Fibroblast of pulmonary artery (primary cell): ENCODE measurements at regions not wholly inside any gene's neighbourhood (a gene's known extent, or its start where the extent isn't known, plus 50 kb on each side); places are given as distances from the start of the nearest gene placed in this dataset.

Experiments
- DNase-seq: peaks from one replicate; pipeline ENCODE4 v3.0.0-alpha.2; 2010; ENCODE audit warnings: low read depth
- H3K4me3 ChIP-seq: replicated peaks from 2 replicates; pipeline ENCODE4 v1.5.1; 2011; ENCODE audit warnings: low read depth, mild to moderate bottlenecking, control low read depth, low read length, moderate library complexity
- TF ChIP-seq, protein P1 (sequence below): IDR thresholded peaks from 2 replicates; pipeline ENCODE4 v1.5.1; 2011; ENCODE audit warnings: mild to moderate bottlenecking, control low read depth, low read length, inconsistent platforms; ENCODE audit errors: missing control alignments

DNA sequence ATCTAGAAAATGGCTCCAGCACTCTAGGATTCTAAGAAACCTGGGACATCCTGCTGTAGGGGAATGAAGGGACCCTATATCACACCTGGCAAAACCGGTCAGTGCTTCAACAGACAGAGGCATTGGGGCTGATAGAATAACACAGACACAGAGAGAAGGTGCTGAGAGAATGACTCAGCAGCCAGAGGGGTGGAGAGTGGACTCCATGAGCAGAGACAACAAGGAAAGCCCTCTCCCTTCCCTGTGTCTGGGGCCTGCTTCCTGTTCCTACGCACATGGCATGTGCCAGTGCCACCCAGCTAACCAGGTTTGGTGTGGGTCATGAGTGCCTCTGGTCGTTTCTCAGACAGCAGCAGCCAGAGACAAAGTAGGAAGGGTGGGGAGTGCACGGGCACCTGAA lies 140.3 kb downstream of the CCT6B start:
- no peak overlapping the region for H3K4me3 ChIP-seq
- DNase-seq = no peak
- TF ChIP-seq, protein P1, sequence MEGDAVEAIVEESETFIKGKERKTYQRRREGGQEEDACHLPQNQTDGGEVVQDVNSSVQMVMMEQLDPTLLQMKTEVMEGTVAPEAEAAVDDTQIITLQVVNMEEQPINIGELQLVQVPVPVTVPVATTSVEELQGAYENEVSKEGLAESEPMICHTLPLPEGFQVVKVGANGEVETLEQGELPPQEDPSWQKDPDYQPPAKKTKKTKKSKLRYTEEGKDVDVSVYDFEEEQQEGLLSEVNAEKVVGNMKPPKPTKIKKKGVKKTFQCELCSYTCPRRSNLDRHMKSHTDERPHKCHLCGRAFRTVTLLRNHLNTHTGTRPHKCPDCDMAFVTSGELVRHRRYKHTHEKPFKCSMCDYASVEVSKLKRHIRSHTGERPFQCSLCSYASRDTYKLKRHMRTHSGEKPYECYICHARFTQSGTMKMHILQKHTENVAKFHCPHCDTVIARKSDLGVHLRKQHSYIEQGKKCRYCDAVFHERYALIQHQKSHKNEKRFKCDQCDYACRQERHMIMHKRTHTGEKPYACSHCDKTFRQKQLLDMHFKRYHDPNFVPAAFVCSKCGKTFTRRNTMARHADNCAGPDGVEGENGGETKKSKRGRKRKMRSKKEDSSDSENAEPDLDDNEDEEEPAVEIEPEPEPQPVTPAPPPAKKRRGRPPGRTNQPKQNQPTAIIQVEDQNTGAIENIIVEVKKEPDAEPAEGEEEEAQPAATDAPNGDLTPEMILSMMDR = no peak

DNA sequence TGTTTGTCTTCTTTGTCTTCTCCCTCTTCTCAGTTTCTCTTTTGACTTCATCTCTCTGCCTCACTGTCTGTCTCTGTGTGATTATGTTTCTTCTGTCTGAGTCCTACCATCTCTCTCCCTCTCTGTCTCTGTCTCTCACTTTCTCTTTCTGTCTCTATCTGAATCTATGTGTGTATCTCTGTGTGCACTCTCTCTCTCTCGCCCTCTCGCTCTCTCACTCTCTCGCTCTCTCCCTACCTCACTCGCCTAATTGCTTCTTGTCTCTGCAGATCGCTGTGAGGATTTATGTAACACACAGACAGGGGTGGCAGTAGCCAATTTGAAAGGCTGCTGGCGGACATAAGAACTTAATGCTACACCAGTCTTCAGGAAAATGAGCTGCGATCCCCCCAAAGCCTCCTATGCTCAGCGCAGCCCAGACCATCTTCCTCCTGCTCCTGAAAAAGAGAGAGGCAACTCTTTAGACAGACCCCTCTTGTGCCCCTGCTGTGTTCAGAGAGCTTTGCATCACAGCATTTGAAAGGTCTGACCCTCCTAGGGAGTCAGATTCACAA lies 140.9 kb downstream of the CCT6B start:
- no peak for DNase-seq
- TF ChIP-seq, protein P1 = no peak
- no peak overlapping the region for H3K4me3 ChIP-seq

DNA sequence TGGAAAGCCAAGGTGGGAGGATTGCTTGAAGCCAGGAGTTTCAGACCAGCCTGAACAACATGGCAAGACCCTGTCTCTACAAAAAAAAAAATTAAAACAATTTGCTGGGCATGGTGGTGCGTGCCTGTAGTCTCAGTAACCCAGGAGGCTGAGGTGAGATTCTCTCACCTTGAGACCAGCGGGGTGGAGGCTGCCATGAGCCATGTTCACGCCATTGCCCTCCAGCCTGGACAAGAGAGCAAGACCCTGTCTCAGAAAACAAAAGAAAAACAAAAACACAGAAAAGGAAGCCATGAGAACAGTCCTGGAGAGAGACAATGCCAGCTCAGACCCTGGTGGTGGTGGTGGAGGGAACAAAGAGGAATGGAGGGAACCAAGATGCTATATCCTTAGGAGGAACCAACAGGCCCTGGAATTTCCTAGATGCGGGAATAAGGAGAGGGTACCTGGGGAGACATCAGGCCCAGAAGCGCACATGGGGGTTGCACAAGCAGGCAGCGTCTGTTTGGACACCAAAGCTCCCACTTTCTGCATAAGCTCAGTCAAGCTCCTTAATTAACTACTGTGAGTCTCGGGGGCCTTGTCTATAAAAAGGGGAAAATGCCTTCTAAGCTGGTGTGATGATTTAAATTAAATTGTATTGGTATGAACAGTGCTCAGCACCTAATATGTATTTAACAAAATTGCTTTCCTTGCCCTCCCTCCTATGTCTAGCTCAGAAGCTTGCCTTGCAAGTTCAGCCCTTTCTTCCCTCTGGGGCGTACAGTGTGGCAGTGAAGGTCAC lies 143.8 kb downstream of the CCT6B start:
- H3K4me3 ChIP-seq = no peak overlapping the region
- TF ChIP-seq, protein P1 = no peak
- no peak for DNase-seq

DNA sequence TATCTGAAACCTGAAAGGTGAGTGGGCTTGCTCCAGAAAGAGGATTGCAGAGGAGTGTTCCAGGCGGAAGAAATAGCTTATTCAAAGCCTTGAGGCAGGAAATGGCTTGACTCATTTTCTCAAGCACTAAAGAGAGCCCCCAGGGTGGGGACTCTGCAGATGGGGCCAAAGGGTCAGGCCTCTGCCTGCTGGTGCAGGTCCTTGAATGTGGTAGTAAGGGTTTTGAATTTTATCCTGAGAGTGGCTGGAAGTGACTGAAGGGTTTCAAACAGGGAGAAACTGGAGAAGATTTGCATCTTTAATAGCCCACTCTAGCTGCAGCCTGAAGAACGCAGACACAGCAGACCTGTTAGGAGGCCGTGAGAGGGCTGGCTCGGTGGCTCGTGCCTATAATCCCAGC lies 144.4 kb downstream of the CCT6B start:
- no peak for DNase-seq
- TF ChIP-seq, protein P1 = no peak
- no peak overlapping the region for H3K4me3 ChIP-seq

DNA sequence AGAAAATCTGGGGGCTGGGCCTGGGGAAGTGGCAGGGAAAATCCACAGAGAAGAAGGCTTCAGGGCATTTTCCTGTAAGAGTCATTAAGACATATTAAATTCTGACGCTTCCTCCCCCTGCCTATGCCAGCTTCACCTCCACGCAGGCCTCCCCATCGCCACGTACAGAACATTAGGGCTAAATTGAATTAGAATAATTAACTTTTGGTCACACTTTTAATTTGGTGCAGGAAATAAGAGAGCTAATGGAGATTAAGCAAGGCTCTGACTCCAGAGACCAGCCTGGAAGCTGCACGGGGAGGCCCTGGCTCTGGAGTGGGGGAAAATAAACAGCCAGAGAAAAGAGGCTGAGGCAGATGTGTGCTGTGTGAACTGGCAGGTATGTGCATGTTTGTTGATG lies 148.0 kb downstream of the CCT6B start:
- no peak for DNase-seq
- TF ChIP-seq, protein P1 = no peak
- H3K4me3 ChIP-seq = no peak overlapping the region

DNA sequence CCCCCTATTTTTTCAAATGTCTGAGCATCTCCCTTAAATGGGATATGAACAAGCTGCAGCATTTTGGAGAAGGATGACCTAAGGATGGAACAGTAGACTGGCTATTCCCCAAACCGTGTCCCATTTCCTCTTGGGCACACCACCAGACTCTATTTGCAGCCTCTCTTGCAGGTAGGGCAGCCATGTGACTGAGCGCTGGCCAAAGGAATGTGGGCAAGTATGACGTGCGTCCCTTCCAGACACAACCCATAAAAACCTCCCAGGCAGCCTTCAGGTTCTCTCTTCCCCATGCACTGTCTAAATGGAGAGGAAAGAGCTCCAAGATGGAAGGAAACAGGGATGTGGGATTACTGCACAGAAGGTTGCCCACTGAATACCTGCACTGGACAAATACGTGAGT lies 149.7 kb downstream of the CCT6B start:
- TF ChIP-seq, protein P1 = no peak
- no peak overlapping the region for H3K4me3 ChIP-seq
- no peak for DNase-seq

DNA sequence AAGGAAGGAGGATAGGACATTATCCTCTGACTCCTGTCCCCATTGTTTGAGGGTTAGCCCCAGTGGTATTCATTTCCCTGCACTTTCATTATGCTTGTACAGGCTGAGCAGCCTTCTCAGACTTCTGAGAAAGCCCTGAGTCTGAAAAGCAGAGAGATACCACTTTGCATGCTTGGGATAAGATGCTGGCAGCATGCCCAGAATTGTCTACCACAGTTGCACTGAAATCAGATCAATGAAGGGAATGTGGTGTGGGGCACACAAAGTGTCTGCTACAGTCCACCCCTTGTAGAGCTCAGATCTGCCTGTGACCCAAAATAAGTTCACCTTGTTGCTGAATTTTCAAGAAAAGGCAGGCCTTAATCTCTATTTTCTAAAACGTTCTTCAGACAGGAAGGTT lies 160.6 kb downstream of the CCT6B start:
- H3K4me3 ChIP-seq = no peak overlapping the region
- TF ChIP-seq, protein P1 = no peak
- no peak for DNase-seq
